IMR-90 (cell line): ENCODE measurements at regions not wholly inside any gene's neighbourhood (a gene's known extent, or its start where the extent isn't known, plus 50 kb on each side); places are given as distances from the start of the nearest gene placed in this dataset.

Source experiments
- BHLHE40 ChIP-seq: fragments of 150-350 bp; IDR thresholded peaks from 2 replicates; pipeline ENCODE4 v1.6.1; 2016; ENCODE audit warnings: mild to moderate bottlenecking, low read depth, low read length
- CHD1 ChIP-seq: IDR thresholded peaks from 2 replicates; pipeline ENCODE4 v1.6.1; 2012; ENCODE audit warnings: low read depth, low read length, improper control_type of control experiment
- CTCF ChIP-seq: conservative IDR thresholded peaks from 2 replicates; pipeline ENCODE4 v1.5.1; 2012; ENCODE audit warnings: mild to moderate bottlenecking, low read depth, low read length, improper control_type of control experiment
- MXI1 ChIP-seq: IDR thresholded peaks from 2 replicates; pipeline ENCODE4 v1.6.1; 2012; ENCODE audit warnings: low read depth, mild to moderate bottlenecking, low read length, moderate library complexity, borderline replicate concordance
- NFE2L2 ChIP-seq: fragments of 150-350 bp; IDR thresholded peaks from 2 replicates; pipeline ENCODE4 v1.6.1; 2016; ENCODE audit warnings: low read depth, mild to moderate bottlenecking, low read length
- POLR2A ChIP-seq: IDR thresholded peaks from 2 replicates; pipeline ENCODE4 v1.6.1; 2012; ENCODE audit warnings: mild to moderate bottlenecking, low read depth, low read length
- RAD21 ChIP-seq: IDR thresholded peaks from 2 replicates; pipeline ENCODE4 v1.6.1; 2012; ENCODE audit warnings: low read length, improper control_type of control experiment
- RCOR1 ChIP-seq: IDR thresholded peaks from 2 replicates; pipeline ENCODE4 v1.6.1; 2012; ENCODE audit warnings: mild to moderate bottlenecking, low read length, improper control_type of control experiment; ENCODE audit not compliant: insufficient replicate concordance

GRCh38 chr4:113831457-113831856 lies 69.9 kb upstream of the CAMK2D start:
- TF ChIP-seq CTCF: no peak
- TF ChIP-seq CHD1: no peak
- no peak for TF ChIP-seq BHLHE40
- TF ChIP-seq POLR2A: no peak
- TF ChIP-seq NFE2L2: no peak
- TF ChIP-seq RAD21: no peak
- TF ChIP-seq RCOR1: no peak
- TF ChIP-seq MXI1: no peak
